NT2/D1 (cell line): ENCODE measurements at regions not wholly inside any gene's neighbourhood (a gene's known extent, or its start where the extent isn't known, plus 50 kb on each side); places are given as distances from the start of the nearest gene placed in this dataset.

Source experiments
- YY1 ChIP-seq: IDR thresholded peaks from 2 replicates; pipeline ENCODE4 v1.6.1; 2011; ENCODE audit not compliant: insufficient read length, insufficient read depth
- ZNF274 ChIP-seq: IDR thresholded peaks from 2 replicates; pipeline ENCODE4 v1.6.1; 2011; ENCODE audit warnings: mild to moderate bottlenecking, low read depth, low read length

DNA sequence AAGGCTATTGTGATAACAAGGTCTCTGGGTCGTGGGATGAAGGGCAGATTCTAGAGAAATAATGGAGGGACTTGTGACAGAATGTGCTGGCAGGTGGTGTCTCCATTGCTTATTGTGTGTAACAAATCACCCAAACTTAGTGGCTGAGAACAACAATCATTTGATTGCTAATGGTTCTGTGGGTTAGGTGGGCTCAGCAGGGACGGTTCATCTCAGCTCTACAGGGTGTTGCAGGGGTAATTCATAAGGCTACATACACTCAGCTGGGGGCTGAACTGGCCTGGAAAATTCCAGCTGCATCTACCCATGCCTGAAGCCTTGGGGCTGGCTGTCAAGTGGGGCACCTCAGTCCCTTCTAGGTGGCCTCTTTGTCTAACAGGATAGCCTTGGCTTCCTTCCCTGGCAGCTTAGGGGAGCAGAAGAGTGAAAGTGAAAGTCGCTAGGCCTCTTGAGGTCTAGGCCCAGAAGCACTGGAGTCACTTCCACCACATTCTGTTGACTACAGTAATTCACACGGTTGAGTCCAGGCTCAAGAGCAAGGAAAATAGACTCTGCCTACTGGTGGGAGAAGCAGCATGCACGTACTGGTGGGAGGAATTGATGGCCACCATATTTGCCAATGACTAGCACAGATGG, 308.9 kb downstream of the MN1 start:
- TF ChIP-seq YY1 (no peak), ZNF274 (no peak)
